Kidney (tissue), 13 donors: ENCODE measurements at regions not wholly inside any gene's neighbourhood (a gene's known extent, or its start where the extent isn't known, plus 50 kb on each side); places are given as distances from the start of the nearest gene placed in this dataset.

ENCODE experiments used
- DNase-seq, 5 donors: peaks; one replicate each; pipeline ENCODE4 v3.0.0-alpha.2; 2013 to 2020
- FAIRE-seq: peaks from 2 replicates; lab custom pipeline; 2012; peaks lifted over from hg19 to GRCh38; lab: Jason Lieb, UNC
- H3K27ac ChIP-seq, 2 donors: one replicate each; pipeline ENCODE4 v1.7.0; 2013; ENCODE audit warnings: low read depth in 2 of 2, low read length in 2 of 2, inconsistent platforms in 1 of 2
- H3K27me3 ChIP-seq: one replicate; pipeline ENCODE4 v1.7.1; 2013; ENCODE audit warnings: low read length, inconsistent platforms; ENCODE audit not compliant: control insufficient read depth, insufficient read depth
- H3K36me3 ChIP-seq, 3 donors: one replicate each; pipeline versions ENCODE4 v1.7.0 to v1.7.1; 2013; ENCODE audit warnings: low read length in 3 of 3, control low read depth in 1 of 3, inconsistent platforms in 1 of 3; ENCODE audit not compliant: insufficient read depth in 3 of 3, control insufficient read depth in 2 of 3
- H3K4me1 ChIP-seq, 3 donors: one replicate each; pipeline versions ENCODE4 v1.7.0 to v1.7.1; 2013; ENCODE audit warnings: low read length in 3 of 3, inconsistent platforms in 1 of 3, low read depth in 1 of 3; ENCODE audit not compliant: control insufficient read depth in 2 of 3, insufficient read depth in 2 of 3
- H3K4me3 ChIP-seq, 3 donors: one replicate each; pipeline versions ENCODE4 v1.7.0 to v1.8.1; 2013; ENCODE audit warnings: low read length in 3 of 3, control low read depth in 1 of 3, inconsistent platforms in 1 of 3
- H3K9ac ChIP-seq, 3 donors: one replicate each; pipeline versions ENCODE4 v1.7.0 to v1.7.1; 2013; ENCODE audit warnings: low read length in 3 of 3, control low read depth in 1 of 3, inconsistent platforms in 1 of 3
- H3K9me3 ChIP-seq, 3 donors: one replicate each; pipeline versions ENCODE4 v1.7.0 to v1.7.1; 2013; ENCODE audit warnings: low read length in 3 of 3, control low read depth in 1 of 3, inconsistent platforms in 1 of 3; ENCODE audit not compliant: control insufficient read depth in 2 of 3, insufficient read depth in 1 of 3
- intact Hi-C: fragments of 100-400 bp; cut with DNase I; formaldehyde crosslinking; loops from one replicate; pipeline ENCODE4 v1.11.1; 2022
- TF ChIP-seq, protein P1 (sequence below): IDR thresholded peaks from 3 replicates; pipeline ENCODE4 v1.5.1; 2012; ENCODE audit warnings: mild to moderate bottlenecking, moderate library complexity, borderline replicate concordance; ENCODE audit not compliant: insufficient read depth; ENCODE audit errors: extremely low read depth
- donor health status: control.
- donor health status: control.
- donor health status: control.
- donor health status: control.
- donor health status: control.
- donor health status: DM: yes; HTN: yes; CAD: no.
- donor health status: Normal renal cell carcinoma (clear cell type).

GRCh38 chr22:44387486-44387885, 74.7 kb upstream of the SHISAL1 start:
- Histone ChIP-seq H3K36me3 (no peaks in the 10 kb centered on the region), H3K9ac (no peak overlapping the region), H3K4me1 (no peaks in the 10 kb centered on the region), H3K27me3 (no peaks in the 10 kb centered on the region), H3K27ac (no peak overlapping the region), H3K9me3 (no peaks in the 10 kb centered on the region), H3K4me3 (no peak overlapping the region)
- TF ChIP-seq, protein P1, sequence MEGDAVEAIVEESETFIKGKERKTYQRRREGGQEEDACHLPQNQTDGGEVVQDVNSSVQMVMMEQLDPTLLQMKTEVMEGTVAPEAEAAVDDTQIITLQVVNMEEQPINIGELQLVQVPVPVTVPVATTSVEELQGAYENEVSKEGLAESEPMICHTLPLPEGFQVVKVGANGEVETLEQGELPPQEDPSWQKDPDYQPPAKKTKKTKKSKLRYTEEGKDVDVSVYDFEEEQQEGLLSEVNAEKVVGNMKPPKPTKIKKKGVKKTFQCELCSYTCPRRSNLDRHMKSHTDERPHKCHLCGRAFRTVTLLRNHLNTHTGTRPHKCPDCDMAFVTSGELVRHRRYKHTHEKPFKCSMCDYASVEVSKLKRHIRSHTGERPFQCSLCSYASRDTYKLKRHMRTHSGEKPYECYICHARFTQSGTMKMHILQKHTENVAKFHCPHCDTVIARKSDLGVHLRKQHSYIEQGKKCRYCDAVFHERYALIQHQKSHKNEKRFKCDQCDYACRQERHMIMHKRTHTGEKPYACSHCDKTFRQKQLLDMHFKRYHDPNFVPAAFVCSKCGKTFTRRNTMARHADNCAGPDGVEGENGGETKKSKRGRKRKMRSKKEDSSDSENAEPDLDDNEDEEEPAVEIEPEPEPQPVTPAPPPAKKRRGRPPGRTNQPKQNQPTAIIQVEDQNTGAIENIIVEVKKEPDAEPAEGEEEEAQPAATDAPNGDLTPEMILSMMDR = no peak
- no peak for FAIRE-seq
- intact Hi-C loops = no loop called here
- DNase-seq = peak in 1 of 5 donors; percentile 23

GRCh38 chr22:44386386-44387035, 73.8 kb upstream of the SHISAL1 start:
- Histone ChIP-seq H3K4me3 (no peak overlapping the region), H3K27me3 (no peaks in the 10 kb centered on the region), H3K4me1 (no peaks in the 10 kb centered on the region), H3K36me3 (no peaks in the 10 kb centered on the region), H3K27ac (no peak overlapping the region), H3K9me3 (no peaks in the 10 kb centered on the region), H3K9ac (no peak overlapping the region)
- FAIRE-seq (no peak), DNase-seq (peak in 2 of 5 donors; percentile 33 to 38)
- intact Hi-C loops = no loop called here
- TF ChIP-seq, protein P1 = no peak

DNA sequence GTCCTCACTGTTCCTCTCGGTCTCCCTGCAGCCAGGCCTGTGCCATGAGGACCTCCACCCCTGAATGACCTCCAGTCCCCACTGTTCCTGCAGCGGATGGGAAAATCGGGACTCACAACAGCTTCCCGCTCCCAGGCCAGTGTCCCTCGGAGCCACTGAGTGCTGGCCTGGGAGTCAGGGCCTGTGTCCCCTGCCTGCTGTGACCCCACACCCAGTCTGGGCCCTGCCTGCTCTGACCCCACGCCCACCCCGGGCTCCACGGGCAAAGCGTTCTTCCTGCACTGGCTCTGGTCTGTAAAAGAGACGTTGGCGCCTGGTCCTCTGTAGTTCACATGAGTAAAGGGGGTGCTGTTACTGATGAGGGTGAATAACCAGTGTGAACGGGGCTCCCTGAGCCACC, 73.0 kb upstream of the SHISAL1 start:
- TF ChIP-seq, protein P1 = no peak
- Histone ChIP-seq H3K4me1 (no peaks in the 10 kb centered on the region), H3K9ac (no peak overlapping the region), H3K27ac (no peak overlapping the region), H3K9me3 (no peaks in the 10 kb centered on the region), H3K4me3 (no peak overlapping the region), H3K36me3 (no peaks in the 10 kb centered on the region), H3K27me3 (no peaks in the 10 kb centered on the region)
- intact Hi-C loops = no loop called here
- DNase-seq = peak in 2 of 5 donors; percentile 33 to 53
- FAIRE-seq = no peak

- Histone ChIP-seq H3K9ac (no peak overlapping the region), H3K27me3 (no peaks in the 10 kb centered on the region), H3K36me3 (no peaks in the 10 kb centered on the region), H3K4me1 (no peaks in the 10 kb centered on the region), H3K4me3 (no peak overlapping the region), H3K9me3 (no peaks in the 10 kb centered on the region), H3K27ac (no peak overlapping the region)
- TF ChIP-seq, protein P1 = no peak
- DNase-seq (peak in 1 of 5 donors; percentile 68), FAIRE-seq (no peak)
- intact Hi-C loops = no loop called here
Measured at GRCh38 chr22:44385296-44385610, 72.5 kb upstream of the SHISAL1 start.
